Endothelial cell of umbilical vein (primary cell): ENCODE measurements at regions not wholly inside any gene's neighbourhood (a gene's known extent, or its start where the extent isn't known, plus 50 kb on each side); places are given as distances from the start of the nearest gene placed in this dataset.

Experiments
- CTCF ChIP-seq, 2 donors: IDR thresholded peaks; 1 replicate in 1 of 2; 2 replicates in 1 of 2; pipeline ENCODE4 v1.5.1; 2011; ENCODE audit warnings: low read length in 2 of 2, mild to moderate bottlenecking in 2 of 2, moderate library complexity in 2 of 2, control low read depth in 1 of 2, inconsistent platforms in 1 of 2, low read depth in 1 of 2; ENCODE audit not compliant: insufficient read depth in 1 of 2; ENCODE audit errors: extremely low read depth in 1 of 2
- EZH2 ChIP-seq: IDR thresholded peaks from 2 replicates; pipeline ENCODE4 v1.6.1; 2012; ENCODE audit warnings: borderline replicate concordance, low read depth, mild to moderate bottlenecking, moderate library complexity, low read length, inconsistent platforms; ENCODE audit not compliant: severe bottlenecking
- FOS ChIP-seq: IDR thresholded peaks from 2 replicates; pipeline ENCODE4 v1.6.1; 2011; ENCODE audit warnings: mild to moderate bottlenecking, low read length, moderate library complexity, borderline replicate concordance; ENCODE audit not compliant: insufficient read depth
- GATA2 ChIP-seq: IDR thresholded peaks from 2 replicates; pipeline ENCODE4 v1.7.0; 2011; ENCODE audit warnings: low read depth, mild to moderate bottlenecking, moderate library complexity, mixed read lengths, low read length; ENCODE audit not compliant: insufficient read length, insufficient read depth
- JUN ChIP-seq: IDR thresholded peaks from 2 replicates; pipeline ENCODE4 v1.6.1; 2011; ENCODE audit warnings: borderline replicate concordance, low read depth; ENCODE audit not compliant: insufficient read length, insufficient read depth
- MYC ChIP-seq: IDR thresholded peaks from one replicate; pipeline ENCODE4 v1.6.1; 2011; ENCODE audit warnings: mild to moderate bottlenecking, low read depth, low read length
- POLR2A ChIP-seq: IDR thresholded peaks from 2 replicates; pipeline ENCODE4 v1.6.1; 2012; ENCODE audit warnings: low read depth, mild to moderate bottlenecking, control low read depth, low read length
- POLR2AphosphoS5 ChIP-seq: IDR thresholded peaks from 2 replicates; pipeline ENCODE4 v1.6.1; 2012; ENCODE audit warnings: low read depth, mild to moderate bottlenecking, control low read depth, low read length, moderate library complexity; ENCODE audit not compliant: insufficient read depth
- TF ChIP-seq, protein P1 (sequence below): IDR thresholded peaks from 2 replicates; pipeline ENCODE4 v1.6.1; 2011; ENCODE audit not compliant: insufficient read depth, insufficient read length

- TF ChIP-seq CTCF (IDR thresholded peaks at IDR 0.05; ENCODE audit: extremely low read depth in 1 of 2, insufficient read depth in 1 of 2, low read depth in 1 of 2, low read length in 2 of 2) (no peak), POLR2AphosphoS5 (no peak), EZH2 (no peak), POLR2A (no peak), MYC (no peak), JUN (no peak), GATA2 (no peak), FOS (no peak)
- TF ChIP-seq, protein P1, sequence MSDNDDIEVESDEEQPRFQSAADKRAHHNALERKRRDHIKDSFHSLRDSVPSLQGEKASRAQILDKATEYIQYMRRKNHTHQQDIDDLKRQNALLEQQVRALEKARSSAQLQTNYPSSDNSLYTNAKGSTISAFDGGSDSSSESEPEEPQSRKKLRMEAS, result no peak
Observed at GRCh38 chr2:123696799-123697410, 328.2 kb upstream of the CNTNAP5 start.
